Peyer's patch (tissue), 4 donors: ENCODE measurements at regions not wholly inside any gene's neighbourhood (a gene's known extent, or its start where the extent isn't known, plus 50 kb on each side); places are given as distances from the start of the nearest gene placed in this dataset.

Experiments
- CTCF ChIP-seq, 6 experiments: fragments of 450-650 bp in 4 of 6; fragments of 200-600 bp in 2 of 6; sonication (generic) in 1 of 6; IDR thresholded peaks; one replicate each; pipeline ENCODE4 v1.5.1; 2017 to 2019; ENCODE audit warnings: antibody characterized with exemption in 6 of 6, mild to moderate bottlenecking in 3 of 6, moderate library complexity in 1 of 6
- POLR2A ChIP-seq, 2 donors: fragments of 450-650 bp; IDR thresholded peaks; one replicate each; pipeline ENCODE4 v1.5.1; 2017; ENCODE audit warnings: antibody characterized with exemption in 2 of 2, mild to moderate bottlenecking in 2 of 2, moderate library complexity in 2 of 2

- TF ChIP-seq POLR2A (IDR thresholded peaks at IDR 0.05) (no peak), CTCF (IDR thresholded peaks at IDR 0.05) (no peak)
Observed at GRCh38 chr13:73696271-73696670, 437.9 kb downstream of the KLF12 start.
